Activated CD4-positive, alpha-beta T cell treated with anti-CD3 and anti-CD28 coated beads for 1 hour (primary cell): ENCODE measurements at regions not wholly inside any gene's neighbourhood (a gene's known extent, or its start where the extent isn't known, plus 50 kb on each side); places are given as distances from the start of the nearest gene placed in this dataset.
"Not testable (repeated sequence)": the region's sequence is repeated elsewhere in the genome, so short reads cannot be mapped to it uniquely, and the experiment has no call there.

Experiments used
- DNase-seq: peaks from one replicate; pipeline ENCODE4 v3.0.0-alpha.2; 2020

GRCh38 chr6:110558575-110558974 lies 82.2 kb upstream of the SLC22A16 start:
- DNase-seq: no peak

- DNase-seq: no peak
Observed at GRCh38 chr6:110557199-110557598, 80.8 kb upstream of the SLC22A16 start.

GRCh38 chr6:110556317-110557110 lies 80.1 kb upstream of the SLC22A16 start:
- DNase-seq: no peak

- no peak for DNase-seq
Observed at GRCh38 chr6:110554966-110555460, 78.6 kb upstream of the SLC22A16 start.

GRCh38 chr6:110554441-110554840 lies 78.0 kb upstream of the SLC22A16 start:
- no peak for DNase-seq

- DNase-seq: no peak
Observed at GRCh38 chr6:110552901-110553641, 76.7 kb upstream of the SLC22A16 start.

GRCh38 chr6:110552076-110552475 lies 75.7 kb upstream of the SLC22A16 start:
- DNase-seq: no peak

GRCh38 chr6:110551088-110551487 lies 74.7 kb upstream of the SLC22A16 start:
- no peak for DNase-seq

GRCh38 chr6:110550353-110550752 lies 73.9 kb upstream of the SLC22A16 start:
- no peak for DNase-seq

- DNase-seq: no peak
Observed at GRCh38 chr6:110549277-110549676, 72.9 kb upstream of the SLC22A16 start.

- DNase-seq: no peak
Observed at GRCh38 chr6:110548110-110548847, 71.9 kb upstream of the SLC22A16 start.

GRCh38 chr6:110547266-110547964 lies 71.0 kb upstream of the SLC22A16 start:
- no peak for DNase-seq

- DNase-seq: no peak
Observed at GRCh38 chr6:110545081-110545872, 68.9 kb upstream of the SLC22A16 start.

GRCh38 chr6:110544472-110544871 lies 68.1 kb upstream of the SLC22A16 start:
- DNase-seq: no peak

GRCh38 chr6:110543106-110543505 lies 66.7 kb upstream of the SLC22A16 start:
- DNase-seq: no peak

GRCh38 chr6:110542311-110543024 lies 66.1 kb upstream of the SLC22A16 start:
- DNase-seq: no peak

GRCh38 chr6:110541701-110542309 lies 65.4 kb upstream of the SLC22A16 start:
- no peak for DNase-seq

- not testable (repeated sequence) for DNase-seq
Observed at GRCh38 chr6:110539277-110540019, 63.0 kb upstream of the SLC22A16 start.

GRCh38 chr6:110538416-110539160 lies 62.2 kb upstream of the SLC22A16 start:
- DNase-seq: no peak
